ENCODE measurements at regions not wholly inside any gene's neighbourhood (a gene's known extent, or its start where the extent isn't known, plus 50 kb on each side); places are given as distances from the start of the nearest gene placed in this dataset.

DNA sequence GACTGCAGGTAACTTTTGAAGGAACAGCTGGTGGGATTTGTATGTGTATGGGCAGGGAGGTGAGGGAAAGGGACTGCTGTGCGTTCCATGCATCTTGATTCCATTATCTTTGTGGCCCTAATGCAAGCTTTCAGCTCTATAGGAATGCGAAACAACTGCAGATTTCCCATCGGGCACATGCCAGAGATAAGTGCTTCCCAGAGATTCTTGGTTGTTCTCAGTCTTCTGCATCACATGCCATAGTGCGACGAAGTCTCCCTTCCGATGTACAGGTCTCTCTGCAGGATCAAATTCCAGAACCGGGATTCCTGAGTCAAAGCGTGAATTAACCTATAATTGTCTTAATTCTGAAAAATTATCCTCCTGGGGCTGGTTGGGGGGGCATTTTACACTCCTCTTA is 72.6 kb upstream of the NSMCE3 start:
- BruUV-seq (replicated peaks) = no TSS peak
- ChIA-PET POLR2A (no interaction called here), CTCF (no interaction called here)
- H3K79me2 ChIP-seq (ENCODE audit: control insufficient read depth, insufficient read depth, low read length) = no peaks in the 10 kb centered on the region
- H2AFZ ChIP-seq (ENCODE audit: low read depth, low read length) = no peak overlapping the region
- no peaks in the 10 kb centered on the region for H3K9me1 ChIP-seq (replicated peaks; ENCODE audit: control insufficient read depth, extremely low read depth, insufficient read depth, low read length)
- no peaks in the 10 kb centered on the region for H4K20me1 ChIP-seq (replicated peaks; ENCODE audit: control insufficient read depth, extremely low read depth, insufficient read depth, low read length)
- no peaks in the 10 kb centered on the region for H3K36me3 ChIP-seq (ENCODE audit: control insufficient read depth in 2 of 2, extremely low read depth in 1 of 2, insufficient read depth in 2 of 2, low read length in 2 of 2)
- no peak overlapping the region for H3K27ac ChIP-seq (ENCODE audit: insufficient read depth, low read depth, low read length)
- H3K4me3 ChIP-seq (replicated peaks in 1 of 3; ENCODE audit: insufficient read depth in 1 of 3, low read depth in 1 of 3, low read length in 3 of 3) = no peak overlapping the region
- no peak for FAIRE-seq
- no peak overlapping the region for H3K4me2 ChIP-seq (ENCODE audit: insufficient read depth, low read length)
- intact Hi-C loops (cut with micrococcal nuclease) (no loop called here), dilution Hi-C loops (cut with MboI; ENCODE audit: extremely low pct_ligation_motif_present, low sequenced_read_pairs) (no loop called here)
- no peak for TF ChIP-seq GATA2 (IDR thresholded peaks at IDR 0.05; ENCODE audit: insufficient read depth, insufficient read length, low read depth, low read length)
- no peak for TF ChIP-seq POLR2A (IDR thresholded peaks at IDR 0.05; ENCODE audit: low read depth, low read length)
- TF ChIP-seq MYC (IDR thresholded peaks at IDR 0.05; ENCODE audit: low read depth, low read length) = no peak
- TF ChIP-seq JUN (IDR thresholded peaks at IDR 0.05; ENCODE audit: borderline replicate concordance, insufficient read depth, insufficient read length, low read depth) = no peak
- no peak for TF ChIP-seq POLR2AphosphoS5 (IDR thresholded peaks at IDR 0.05; ENCODE audit: insufficient read depth, low read depth, low read length)
- TF ChIP-seq, protein P1, sequence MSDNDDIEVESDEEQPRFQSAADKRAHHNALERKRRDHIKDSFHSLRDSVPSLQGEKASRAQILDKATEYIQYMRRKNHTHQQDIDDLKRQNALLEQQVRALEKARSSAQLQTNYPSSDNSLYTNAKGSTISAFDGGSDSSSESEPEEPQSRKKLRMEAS (IDR thresholded peaks at IDR 0.05; ENCODE audit: insufficient read depth, insufficient read length) = no peak
- TF ChIP-seq EZH2 (IDR thresholded peaks at IDR 0.05; ENCODE audit: borderline replicate concordance, low read depth, low read length, severe bottlenecking) = no peak
- TF ChIP-seq CTCF (IDR thresholded peaks at IDR 0.05; ENCODE audit: extremely low read depth in 1 of 2, insufficient read depth in 1 of 2, low read depth in 1 of 2, low read length in 2 of 2) = no peak
- TF ChIP-seq FOS (IDR thresholded peaks at IDR 0.05; ENCODE audit: borderline replicate concordance, insufficient read depth, low read length) = no peak
- no peak for DNase-seq (ENCODE audit: low read depth, low spot score)
- no peak overlapping the region for H3K9ac ChIP-seq (replicated peaks; ENCODE audit: extremely low read depth, insufficient read depth, low read length)
- no peaks in the 10 kb centered on the region for H3K27me3 ChIP-seq (ENCODE audit: control insufficient read depth in 2 of 2, insufficient read depth in 2 of 2, low read length in 2 of 2)
- H3K9me3 ChIP-seq (replicated peaks; ENCODE audit: control insufficient read depth, insufficient read depth, low read length) = no peaks in the 10 kb centered on the region
- H3K4me1 ChIP-seq (ENCODE audit: control insufficient read depth, extremely low read depth, insufficient read depth, low read length) = no peaks in the 10 kb centered on the region
